T-helper 2 cell treated with Interferon-gamma antibody and Interleukin-4, amounts not matched to agents 5 μg/mL and 100 μg/mL, for 36 hours (primary cell): ENCODE measurements at regions not wholly inside any gene's neighbourhood (a gene's known extent, or its start where the extent isn't known, plus 50 kb on each side); places are given as distances from the start of the nearest gene placed in this dataset.

Experiments
- DNase-seq: peaks from one replicate; pipeline ENCODE4 v3.0.0; 2021; ENCODE audit warnings: low spot score
- H3K27ac Mint-ChIP-seq: one replicate; pipeline ENCODE4 v1.8.0; 2021; ENCODE audit warnings: mild to moderate bottlenecking, mixed read lengths
- H3K27me3 Mint-ChIP-seq: one replicate; pipeline ENCODE4 v1.8.0; 2021; ENCODE audit warnings: low read depth, mixed read lengths
- H3K36me3 Mint-ChIP-seq: one replicate; pipeline ENCODE4 v1.8.0; 2021; ENCODE audit warnings: low read depth, mixed read lengths
- H3K4me1 Mint-ChIP-seq: one replicate; pipeline ENCODE4 v1.8.0; 2021; ENCODE audit warnings: low read depth, mixed read lengths
- H3K4me3 Mint-ChIP-seq: one replicate; pipeline ENCODE4 v1.8.0; 2022; ENCODE audit warnings: mild to moderate bottlenecking, moderate library complexity, mixed read lengths
- H3K9me3 Mint-ChIP-seq: one replicate; pipeline ENCODE4 v1.8.0; 2021; ENCODE audit warnings: mixed read lengths

- DNase-seq = no peak
- H3K27me3 Mint-ChIP-seq = peaks cover 40% of the 10 kb centered on the region
- H3K36me3 Mint-ChIP-seq = peaks cover 1% of the 10 kb centered on the region
- H3K9me3 Mint-ChIP-seq = peaks cover 4% of the 10 kb centered on the region
- no peak overlapping the region for H3K27ac Mint-ChIP-seq
- H3K4me1 Mint-ChIP-seq = no peaks in the 10 kb centered on the region
- no peak overlapping the region for H3K4me3 Mint-ChIP-seq
Measured at GRCh38 chr2:12871694-12872315, 155.1 kb downstream of the TRIB2 start.

- Mint-ChIP-seq H3K36me3 (no peaks in the 10 kb centered on the region), H3K27ac (no peak overlapping the region), H3K4me3 (no peak overlapping the region), H3K27me3 (peaks cover 31% of the 10 kb centered on the region), H3K9me3 (no peaks in the 10 kb centered on the region), H3K4me1 (no peaks in the 10 kb centered on the region)
- no peak for DNase-seq
Measured at GRCh38 chr2:12877761-12878160, 161.0 kb downstream of the TRIB2 start.

DNA sequence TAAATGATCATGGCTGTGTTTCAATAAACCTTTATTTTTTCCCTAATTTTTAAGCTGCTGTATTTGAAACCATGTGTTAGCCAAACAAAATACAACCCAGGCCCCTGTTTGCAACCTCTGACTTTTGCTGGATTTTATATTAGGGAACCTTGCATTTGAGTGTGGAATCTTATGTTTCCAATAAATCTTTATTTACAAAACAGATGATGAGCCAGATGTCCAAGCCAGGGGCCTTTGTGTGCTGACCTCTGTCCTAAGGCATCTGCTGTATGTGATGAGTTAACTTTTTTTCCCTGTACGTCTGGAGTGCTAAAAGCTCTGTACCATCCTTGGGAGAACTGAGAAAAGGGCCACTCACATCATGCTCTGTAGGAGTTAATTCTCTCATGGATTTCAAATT lies 162.9 kb downstream of the TRIB2 start:
- Mint-ChIP-seq H3K9me3 (no peaks in the 10 kb centered on the region), H3K36me3 (no peaks in the 10 kb centered on the region), H3K27me3 (peaks cover 26% of the 10 kb centered on the region), H3K4me1 (no peaks in the 10 kb centered on the region), H3K27ac (no peak overlapping the region), H3K4me3 (no peak overlapping the region)
- DNase-seq = no peak

DNA sequence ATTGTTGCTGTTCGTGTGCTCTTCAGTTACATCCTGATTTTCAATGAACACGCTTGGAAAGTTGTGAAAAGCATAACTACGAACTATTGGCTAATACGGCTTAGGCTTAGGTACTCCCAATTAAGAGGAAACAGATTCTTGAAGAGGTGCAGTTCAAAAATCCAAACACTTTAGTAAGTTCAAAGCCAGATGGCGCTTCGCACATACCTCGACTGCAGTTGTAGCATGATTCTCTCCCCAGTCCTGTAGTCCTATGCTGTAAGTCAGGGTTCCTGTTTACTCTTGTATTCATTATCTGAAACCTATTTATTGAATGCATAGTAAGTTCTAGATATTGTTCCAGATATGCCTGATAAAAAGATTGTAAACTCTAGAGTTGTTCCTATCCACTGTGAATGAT lies 165.2 kb downstream of the TRIB2 start:
- H3K27ac Mint-ChIP-seq = no peak overlapping the region
- peaks cover 26% of the 10 kb centered on the region for H3K27me3 Mint-ChIP-seq
- H3K4me1 Mint-ChIP-seq = no peaks in the 10 kb centered on the region
- no peaks in the 10 kb centered on the region for H3K9me3 Mint-ChIP-seq
- no peak for DNase-seq
- H3K4me3 Mint-ChIP-seq = no peak overlapping the region
- no peaks in the 10 kb centered on the region for H3K36me3 Mint-ChIP-seq

- DNase-seq = no peak
- Mint-ChIP-seq H3K36me3 (no peaks in the 10 kb centered on the region), H3K9me3 (no peaks in the 10 kb centered on the region), H3K27me3 (peaks cover 26% of the 10 kb centered on the region), H3K4me3 (no peak overlapping the region), H3K27ac (no peak overlapping the region), H3K4me1 (no peaks in the 10 kb centered on the region)
Measured at GRCh38 chr2:12882393-12882792, 165.7 kb downstream of the TRIB2 start.

- H3K4me1 Mint-ChIP-seq = no peaks in the 10 kb centered on the region
- H3K36me3 Mint-ChIP-seq = no peaks in the 10 kb centered on the region
- H3K9me3 Mint-ChIP-seq = no peaks in the 10 kb centered on the region
- H3K27ac Mint-ChIP-seq = no peak overlapping the region
- no peak for DNase-seq
- peaks cover 16% of the 10 kb centered on the region for H3K27me3 Mint-ChIP-seq
- H3K4me3 Mint-ChIP-seq = no peak overlapping the region
Measured at GRCh38 chr2:12883906-12884305, 167.2 kb downstream of the TRIB2 start.

GRCh38 chr2:12884713-12885282 lies 168.1 kb downstream of the TRIB2 start:
- no peak overlapping the region for H3K27ac Mint-ChIP-seq
- no peak for DNase-seq
- peaks cover 18% of the 10 kb centered on the region for H3K27me3 Mint-ChIP-seq
- no peaks in the 10 kb centered on the region for H3K9me3 Mint-ChIP-seq
- H3K4me1 Mint-ChIP-seq = no peaks in the 10 kb centered on the region
- no peak overlapping the region for H3K4me3 Mint-ChIP-seq
- H3K36me3 Mint-ChIP-seq = no peaks in the 10 kb centered on the region

- Mint-ChIP-seq H3K4me3 (no peak overlapping the region), H3K27me3 (peaks cover 21% of the 10 kb centered on the region), H3K9me3 (peaks cover 16% of the 10 kb centered on the region), H3K36me3 (no peaks in the 10 kb centered on the region), H3K27ac (no peak overlapping the region), H3K4me1 (no peaks in the 10 kb centered on the region)
- DNase-seq = no peak
Measured at GRCh38 chr2:12890066-12890465, 173.3 kb downstream of the TRIB2 start.

GRCh38 chr2:12890481-12890991 lies 173.8 kb downstream of the TRIB2 start:
- Mint-ChIP-seq H3K4me1 (no peaks in the 10 kb centered on the region), H3K27me3 (peaks cover 25% of the 10 kb centered on the region), H3K9me3 (peaks cover 19% of the 10 kb centered on the region), H3K36me3 (no peaks in the 10 kb centered on the region), H3K4me3 (no peak overlapping the region), H3K27ac (no peak overlapping the region)
- no peak for DNase-seq

DNA sequence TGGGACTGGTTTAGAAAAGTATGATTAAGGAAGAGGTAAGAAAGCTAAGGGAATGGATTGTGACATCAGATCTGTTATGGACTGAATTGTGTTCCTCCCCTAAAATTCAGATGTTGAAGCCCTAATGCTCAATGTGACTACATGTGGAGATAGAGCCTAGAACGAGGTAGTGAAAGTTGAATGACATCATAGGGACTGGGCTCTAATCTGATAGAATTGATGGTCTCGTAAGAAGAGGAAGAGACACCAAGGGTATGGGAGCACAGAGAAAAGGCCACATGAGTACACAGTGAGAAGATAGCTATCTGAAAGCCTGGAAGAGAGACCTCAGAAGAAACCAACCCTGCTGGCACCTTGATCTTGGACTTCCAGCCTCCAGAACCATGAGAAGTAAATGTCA lies 178.3 kb downstream of the TRIB2 start:
- Mint-ChIP-seq H3K36me3 (no peaks in the 10 kb centered on the region), H3K4me1 (peaks cover 5% of the 10 kb centered on the region), H3K4me3 (no peak overlapping the region), H3K9me3 (peaks cover 19% of the 10 kb centered on the region), H3K27me3 (peaks cover 23% of the 10 kb centered on the region), H3K27ac (no peak overlapping the region)
- no peak for DNase-seq

DNA sequence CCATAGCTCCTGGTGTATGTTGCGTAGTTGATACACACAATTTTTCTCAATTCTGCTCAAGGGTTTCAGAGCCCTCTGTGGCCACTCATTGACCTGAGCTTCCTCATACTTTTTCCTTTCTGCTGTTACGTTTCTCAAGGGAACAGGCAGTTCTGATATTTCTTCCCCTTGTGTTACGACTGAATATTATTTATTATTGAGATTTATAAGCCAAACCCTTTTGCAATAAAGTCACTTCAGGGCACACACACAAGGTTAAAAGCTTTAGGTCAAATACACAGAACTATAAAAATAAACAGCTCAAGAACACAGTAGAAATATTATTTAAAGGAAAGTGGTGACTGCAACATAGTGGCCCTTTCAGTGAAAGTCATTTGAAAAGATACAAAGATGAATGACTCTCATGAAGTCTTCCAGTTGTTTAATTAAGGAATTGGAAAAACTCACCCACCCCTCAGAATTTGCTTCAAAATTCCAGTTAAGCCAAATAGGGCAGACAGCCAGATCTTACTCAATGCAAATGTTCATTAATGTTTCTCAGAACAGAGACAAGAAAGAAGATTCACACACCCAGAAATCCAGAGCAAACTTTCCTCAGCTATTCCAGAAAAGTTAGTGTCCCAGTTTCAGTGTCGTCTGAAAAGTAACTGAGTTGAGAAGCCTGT lies 179.7 kb downstream of the TRIB2 start:
- no peak for DNase-seq
- Mint-ChIP-seq H3K4me1 (peaks cover 5% of the 10 kb centered on the region), H3K9me3 (peaks cover 19% of the 10 kb centered on the region), H3K27ac (no peak overlapping the region), H3K27me3 (peaks cover 22% of the 10 kb centered on the region), H3K36me3 (no peaks in the 10 kb centered on the region), H3K4me3 (no peak overlapping the region)

- Mint-ChIP-seq H3K4me3 (no peak overlapping the region), H3K27ac (no peak overlapping the region), H3K36me3 (no peaks in the 10 kb centered on the region), H3K27me3 (peaks cover 20% of the 10 kb centered on the region), H3K9me3 (peaks cover 14% of the 10 kb centered on the region), H3K4me1 (peaks cover 5% of the 10 kb centered on the region)
- no peak for DNase-seq
Measured at GRCh38 chr2:12897181-12897580, 180.4 kb downstream of the TRIB2 start.

DNA sequence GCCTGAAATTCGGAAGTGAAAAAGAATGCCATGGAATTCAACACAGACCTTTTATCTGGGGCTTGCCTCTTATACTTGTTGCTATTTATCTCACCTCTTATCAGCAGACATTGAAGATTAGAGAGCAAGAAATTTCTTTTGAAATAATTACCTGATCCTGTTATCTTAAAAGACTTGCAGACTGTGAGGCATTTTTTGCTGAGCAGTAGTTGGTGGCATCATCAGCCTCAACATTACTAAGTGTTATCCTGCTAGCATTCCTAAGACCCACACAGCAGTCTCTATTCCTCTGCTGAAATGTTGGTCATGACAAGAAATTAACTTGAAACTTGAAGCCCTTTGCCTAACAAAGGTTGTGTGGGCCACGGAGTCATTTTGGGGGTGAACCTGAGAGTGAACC lies 186.5 kb downstream of the TRIB2 start:
- Mint-ChIP-seq H3K36me3 (no peaks in the 10 kb centered on the region), H3K4me1 (no peaks in the 10 kb centered on the region), H3K27me3 (peaks cover 28% of the 10 kb centered on the region), H3K4me3 (no peak overlapping the region), H3K27ac (no peak overlapping the region), H3K9me3 (no peaks in the 10 kb centered on the region)
- DNase-seq = no peak

- peaks cover 28% of the 10 kb centered on the region for H3K27me3 Mint-ChIP-seq
- H3K36me3 Mint-ChIP-seq = no peaks in the 10 kb centered on the region
- no peaks in the 10 kb centered on the region for H3K4me1 Mint-ChIP-seq
- H3K4me3 Mint-ChIP-seq = no peak overlapping the region
- H3K9me3 Mint-ChIP-seq = no peaks in the 10 kb centered on the region
- DNase-seq = no peak
- no peak overlapping the region for H3K27ac Mint-ChIP-seq
Measured at GRCh38 chr2:12910431-12910830, 193.7 kb downstream of the TRIB2 start.
